ENCODE measurements at regions not wholly inside any gene's neighbourhood (a gene's known extent, or its start where the extent isn't known, plus 50 kb on each side); places are given as distances from the start of the nearest gene placed in this dataset.

DNA sequence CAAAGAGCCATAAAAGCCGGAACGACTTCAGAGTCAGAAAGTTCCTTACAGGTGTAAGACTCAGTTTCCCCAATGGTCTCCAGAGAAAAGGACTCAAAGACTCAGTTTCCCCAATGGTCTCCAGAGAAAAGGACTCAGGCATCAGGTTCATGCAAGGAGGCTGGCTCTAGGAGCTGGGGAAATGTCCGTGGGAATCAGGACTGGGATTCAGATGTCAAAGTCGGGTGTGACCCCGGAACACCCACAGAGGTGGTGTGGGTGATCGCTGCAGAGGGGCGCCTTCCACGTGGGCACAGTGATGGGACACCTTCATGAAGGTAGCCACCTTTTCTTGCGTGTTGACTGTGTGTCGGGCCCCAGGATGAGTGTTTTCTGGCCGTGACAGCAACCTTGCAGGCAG lies 340.8 kb downstream of the NPHP4 start:
- Histone ChIP-seq H3K4me1 (ENCODE audit: control insufficient read depth, extremely low read depth, insufficient read depth, low read length) (no peaks in the 10 kb centered on the region), H3K4me2 (ENCODE audit: extremely low read depth, insufficient read depth, low read length) (no peak overlapping the region), H3K4me3 (replicated peaks in 1 of 4; ENCODE audit: control extremely low read depth in 1 of 4, insufficient read depth in 1 of 4, low read depth in 3 of 4, low read length in 4 of 4) (no peak overlapping the region), H3K36me3 (ENCODE audit: control insufficient read depth, insufficient read depth, low read length) (no peaks in the 10 kb centered on the region), H4K20me1 (ENCODE audit: control insufficient read depth, extremely low read depth, insufficient read depth, low read length) (no peaks in the 10 kb centered on the region), H3K27me3 (ENCODE audit: control insufficient read depth, insufficient read depth, low read length) (no peaks in the 10 kb centered on the region), H3K27ac (ENCODE audit: insufficient read depth, low read length) (no peak overlapping the region), H2AFZ (ENCODE audit: low read length) (no peak overlapping the region), H3K79me2 (ENCODE audit: control insufficient read depth, insufficient read depth, low read length) (no peaks in the 10 kb centered on the region), H3K9ac (ENCODE audit: insufficient read depth, low read length) (no peak overlapping the region), H3K9me3 (ENCODE audit: control insufficient read depth, insufficient read depth, low read depth, low read length) (no peaks in the 10 kb centered on the region)
- TF ChIP-seq, protein P1, sequence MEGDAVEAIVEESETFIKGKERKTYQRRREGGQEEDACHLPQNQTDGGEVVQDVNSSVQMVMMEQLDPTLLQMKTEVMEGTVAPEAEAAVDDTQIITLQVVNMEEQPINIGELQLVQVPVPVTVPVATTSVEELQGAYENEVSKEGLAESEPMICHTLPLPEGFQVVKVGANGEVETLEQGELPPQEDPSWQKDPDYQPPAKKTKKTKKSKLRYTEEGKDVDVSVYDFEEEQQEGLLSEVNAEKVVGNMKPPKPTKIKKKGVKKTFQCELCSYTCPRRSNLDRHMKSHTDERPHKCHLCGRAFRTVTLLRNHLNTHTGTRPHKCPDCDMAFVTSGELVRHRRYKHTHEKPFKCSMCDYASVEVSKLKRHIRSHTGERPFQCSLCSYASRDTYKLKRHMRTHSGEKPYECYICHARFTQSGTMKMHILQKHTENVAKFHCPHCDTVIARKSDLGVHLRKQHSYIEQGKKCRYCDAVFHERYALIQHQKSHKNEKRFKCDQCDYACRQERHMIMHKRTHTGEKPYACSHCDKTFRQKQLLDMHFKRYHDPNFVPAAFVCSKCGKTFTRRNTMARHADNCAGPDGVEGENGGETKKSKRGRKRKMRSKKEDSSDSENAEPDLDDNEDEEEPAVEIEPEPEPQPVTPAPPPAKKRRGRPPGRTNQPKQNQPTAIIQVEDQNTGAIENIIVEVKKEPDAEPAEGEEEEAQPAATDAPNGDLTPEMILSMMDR (conservative IDR thresholded peaks at IDR 0.05 in 1 of 2, IDR thresholded peaks at IDR 0.05 in 1 of 2; ENCODE audit: low read depth in 1 of 2, low read length in 2 of 2): no peak
- TF ChIP-seq EZH2 (IDR thresholded peaks at IDR 0.05; ENCODE audit: low read length, missing control alignments): no peak
- no peak for DNase-seq (ENCODE audit: low read depth in 2 of 2)

DNA sequence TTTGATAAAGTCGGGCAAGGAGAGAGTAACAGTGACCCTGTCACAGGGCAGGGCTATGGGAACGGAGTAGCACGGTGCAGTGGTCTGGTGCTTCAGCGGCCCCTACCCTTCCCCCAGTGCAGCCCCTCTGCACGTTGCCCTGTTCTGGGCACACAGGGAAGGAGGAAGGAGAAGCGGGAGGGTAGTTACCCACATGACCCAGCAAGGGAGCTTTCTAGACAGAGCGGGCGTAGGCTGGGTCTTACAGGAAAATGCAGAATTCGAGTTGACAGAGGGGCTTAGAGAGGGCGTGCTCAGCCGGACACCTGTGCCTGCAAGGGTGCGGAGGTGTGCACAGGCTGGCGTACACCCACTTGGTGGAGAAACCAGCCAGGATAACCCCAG lies 341.2 kb downstream of the NPHP4 start:
- H4K20me1 ChIP-seq (ENCODE audit: control insufficient read depth, extremely low read depth, insufficient read depth, low read length): no peaks in the 10 kb centered on the region
- H3K4me2 ChIP-seq (ENCODE audit: extremely low read depth, insufficient read depth, low read length): no peak overlapping the region
- no peaks in the 10 kb centered on the region for H3K9me3 ChIP-seq (ENCODE audit: control insufficient read depth, insufficient read depth, low read depth, low read length)
- no peaks in the 10 kb centered on the region for H3K4me1 ChIP-seq (ENCODE audit: control insufficient read depth, extremely low read depth, insufficient read depth, low read length)
- H3K9ac ChIP-seq (ENCODE audit: insufficient read depth, low read length): no peak overlapping the region
- H3K27ac ChIP-seq (ENCODE audit: insufficient read depth, low read length): no peak overlapping the region
- no peaks in the 10 kb centered on the region for H3K36me3 ChIP-seq (ENCODE audit: control insufficient read depth, insufficient read depth, low read length)
- H3K27me3 ChIP-seq (ENCODE audit: control insufficient read depth, insufficient read depth, low read length): no peaks in the 10 kb centered on the region
- DNase-seq (ENCODE audit: low read depth in 2 of 2): no peak
- no peaks in the 10 kb centered on the region for H3K79me2 ChIP-seq (ENCODE audit: control insufficient read depth, insufficient read depth, low read length)
- no peak overlapping the region for H2AFZ ChIP-seq (ENCODE audit: low read length)
- H3K4me3 ChIP-seq (replicated peaks in 1 of 4; ENCODE audit: control extremely low read depth in 1 of 4, insufficient read depth in 1 of 4, low read depth in 3 of 4, low read length in 4 of 4): no peak overlapping the region
- no peak for TF ChIP-seq EZH2 (IDR thresholded peaks at IDR 0.05; ENCODE audit: low read length, missing control alignments)
- TF ChIP-seq, protein P1 (conservative IDR thresholded peaks at IDR 0.05 in 1 of 2, IDR thresholded peaks at IDR 0.05 in 1 of 2; ENCODE audit: low read depth in 1 of 2, low read length in 2 of 2): no peak

DNA sequence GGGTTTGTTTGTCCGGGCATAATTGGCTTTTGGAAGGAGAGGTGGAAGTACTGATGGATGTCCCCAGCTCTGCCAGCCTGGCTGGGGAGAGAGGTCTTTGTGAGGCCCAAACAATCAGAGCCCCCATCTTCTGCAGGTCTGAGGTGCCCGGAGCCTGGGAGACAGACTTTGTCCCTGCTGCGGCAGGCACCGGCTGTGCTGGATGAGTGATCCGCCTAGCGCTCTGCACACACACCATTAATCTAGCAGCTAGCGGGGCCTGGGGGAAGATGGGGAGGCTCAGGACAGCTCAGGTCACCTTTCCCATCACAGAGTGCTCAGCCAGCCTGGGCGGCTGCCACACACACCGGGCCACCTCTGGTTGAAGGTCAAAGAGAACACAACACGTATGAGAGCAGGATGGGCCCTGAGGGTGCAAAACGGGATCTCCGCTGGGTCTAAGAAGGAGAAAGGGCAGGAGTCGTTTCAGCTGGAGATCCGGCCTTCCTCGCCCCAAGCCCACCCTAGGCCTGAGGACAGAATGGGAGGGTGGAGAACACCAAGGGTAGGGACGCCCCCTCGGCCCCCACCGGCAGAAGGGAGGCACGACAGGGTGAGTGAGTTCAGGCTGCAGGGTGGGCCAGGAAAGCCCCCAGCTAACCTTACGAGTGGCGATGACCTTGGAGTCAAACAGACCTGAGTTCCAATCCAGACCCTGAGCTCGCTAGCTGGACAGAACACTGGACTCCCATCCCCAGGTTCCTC lies 341.8 kb downstream of the NPHP4 start:
- DNase-seq (ENCODE audit: low read depth in 2 of 2): no peak
- H2AFZ ChIP-seq (ENCODE audit: low read length): no peak overlapping the region
- no peaks in the 10 kb centered on the region for H4K20me1 ChIP-seq (ENCODE audit: control insufficient read depth, extremely low read depth, insufficient read depth, low read length)
- no peak overlapping the region for H3K4me3 ChIP-seq (replicated peaks in 1 of 4; ENCODE audit: control extremely low read depth in 1 of 4, insufficient read depth in 1 of 4, low read depth in 3 of 4, low read length in 4 of 4)
- no peaks in the 10 kb centered on the region for H3K9me3 ChIP-seq (ENCODE audit: control insufficient read depth, insufficient read depth, low read depth, low read length)
- no peaks in the 10 kb centered on the region for H3K79me2 ChIP-seq (ENCODE audit: control insufficient read depth, insufficient read depth, low read length)
- no peaks in the 10 kb centered on the region for H3K36me3 ChIP-seq (ENCODE audit: control insufficient read depth, insufficient read depth, low read length)
- no peaks in the 10 kb centered on the region for H3K4me1 ChIP-seq (ENCODE audit: control insufficient read depth, extremely low read depth, insufficient read depth, low read length)
- no peak overlapping the region for H3K27ac ChIP-seq (ENCODE audit: insufficient read depth, low read length)
- no peak overlapping the region for H3K4me2 ChIP-seq (ENCODE audit: extremely low read depth, insufficient read depth, low read length)
- H3K27me3 ChIP-seq (ENCODE audit: control insufficient read depth, insufficient read depth, low read length): no peaks in the 10 kb centered on the region
- no peak for TF ChIP-seq EZH2 (IDR thresholded peaks at IDR 0.05; ENCODE audit: low read length, missing control alignments)
- TF ChIP-seq, protein P1 (conservative IDR thresholded peaks at IDR 0.05 in 1 of 2, IDR thresholded peaks at IDR 0.05 in 1 of 2; ENCODE audit: low read depth in 1 of 2, low read length in 2 of 2): no peak
- no peak overlapping the region for H3K9ac ChIP-seq (ENCODE audit: insufficient read depth, low read length)

Measured in fibroblast of lung (primary cell).